HG03378 (cell line): ENCODE measurements at regions not wholly inside any gene's neighbourhood (a gene's known extent, or its start where the extent isn't known, plus 50 kb on each side); places are given as distances from the start of the nearest gene placed in this dataset.

Source experiments
- ATAC-seq: cut with Tn5 transposase; IDR thresholded peaks from one replicate; pipeline ENCODE4 v1.9.1; 2021; ENCODE audit warnings: mild to moderate bottlenecking, moderate library complexity; ENCODE audit not compliant: unreplicated experiment

DNA sequence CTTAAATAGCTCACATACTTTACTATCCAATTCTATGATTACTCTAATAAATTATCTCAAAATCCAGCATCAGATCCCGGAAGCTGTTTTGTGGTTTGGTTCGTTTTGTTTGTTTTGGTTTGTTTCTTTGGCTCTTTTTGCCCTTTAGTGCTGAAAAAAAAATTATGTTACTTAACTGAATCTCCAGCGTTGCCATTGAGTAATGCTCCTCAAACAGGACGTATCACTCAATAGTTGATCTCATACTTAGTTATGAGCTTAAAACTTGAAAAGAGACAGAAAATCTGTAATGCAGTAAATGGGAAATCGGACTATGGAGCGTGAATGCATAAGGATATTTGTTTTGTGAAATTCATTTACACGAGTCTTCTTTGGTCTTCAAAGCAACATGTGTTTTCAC is 533.8 kb upstream of the TMPRSS15 start:
- ATAC-seq: no peak

DNA sequence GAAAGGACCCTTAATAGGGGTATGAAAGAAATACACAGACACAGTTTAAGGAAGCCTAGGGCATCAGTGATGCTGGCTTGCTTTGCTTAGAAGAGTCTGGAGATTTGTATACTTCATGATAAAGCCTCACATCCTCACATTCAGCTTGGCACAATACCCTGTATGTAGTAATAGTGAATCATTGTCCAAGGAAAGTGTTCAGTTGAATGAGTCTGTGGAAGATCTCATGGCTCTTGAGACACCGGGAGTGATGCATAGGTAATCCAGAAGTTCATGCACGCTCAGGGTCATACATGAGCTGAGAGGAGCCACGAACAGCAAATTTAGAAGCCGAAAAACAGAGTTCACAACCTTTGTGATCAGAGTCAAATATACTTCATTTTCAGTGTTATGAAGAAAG is 537.2 kb upstream of the TMPRSS15 start:
- ATAC-seq: no peak

DNA sequence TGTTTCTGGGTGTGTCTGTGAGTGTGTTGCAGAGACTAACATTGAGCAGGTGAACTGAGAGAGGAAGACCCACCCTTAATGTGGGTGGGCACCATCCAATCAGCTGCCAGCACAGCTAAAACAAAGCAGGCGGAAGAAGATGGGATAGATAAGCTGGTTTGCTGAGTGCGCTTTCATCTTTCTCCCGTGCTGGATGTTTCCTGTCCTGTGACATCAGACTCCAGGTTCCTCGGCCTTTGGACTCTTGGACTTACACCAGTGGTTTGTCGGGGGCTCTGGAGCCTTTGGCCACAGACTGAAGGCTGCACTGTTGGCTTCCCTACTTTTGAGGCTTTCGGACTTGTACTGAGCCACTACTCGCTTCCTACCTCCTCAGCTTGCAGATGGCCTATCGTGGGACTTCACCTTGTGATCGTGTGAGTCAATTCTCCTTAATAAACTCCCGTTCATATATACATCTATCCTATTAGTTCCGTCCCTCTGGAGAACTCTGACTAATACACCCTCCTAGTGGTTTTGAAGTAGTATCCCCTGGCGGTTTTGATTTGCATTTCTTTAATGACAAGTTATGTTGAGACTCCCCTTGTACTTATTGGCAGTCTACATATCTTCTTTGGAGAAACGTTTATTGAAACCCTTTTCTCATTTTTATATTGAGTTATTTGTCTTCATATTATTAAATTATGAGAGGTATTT is 546.6 kb upstream of the TMPRSS15 start:
- ATAC-seq: no peak

DNA sequence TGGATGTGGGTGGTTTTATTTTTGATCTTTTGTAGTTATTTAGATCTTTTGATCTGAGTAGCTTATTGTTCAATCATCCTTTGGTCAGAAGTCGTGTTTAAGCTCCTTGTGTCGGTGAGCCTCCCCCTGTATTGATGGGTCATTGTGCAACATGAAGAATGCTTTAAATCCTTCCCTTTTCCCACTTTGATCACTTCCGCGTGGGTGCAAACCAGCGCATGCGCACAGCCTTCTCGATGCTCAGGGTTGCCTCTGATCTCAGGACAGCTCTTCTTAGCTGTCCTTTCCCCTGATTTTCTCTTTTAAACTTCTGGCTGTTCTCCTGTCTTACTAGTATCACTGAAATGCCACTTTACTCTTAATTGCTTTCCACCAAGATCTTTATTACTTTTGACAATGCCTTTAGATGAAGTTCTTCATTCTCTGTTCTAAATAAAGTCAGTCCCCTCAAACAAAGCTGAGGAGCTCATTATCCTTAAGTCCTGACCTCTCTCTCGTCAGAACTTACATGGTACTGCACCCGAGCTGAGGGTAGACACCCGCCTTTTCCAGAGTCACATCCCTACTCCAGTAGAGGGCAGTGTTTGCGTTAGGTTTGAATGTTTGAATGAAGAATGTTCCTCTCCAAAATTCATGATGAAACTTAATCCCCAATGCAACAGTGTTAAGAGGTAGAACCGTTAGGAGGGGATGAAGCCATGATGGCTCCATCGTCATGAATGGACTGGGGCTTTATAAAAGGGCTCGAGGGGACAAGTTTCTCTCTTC is 547.9 kb upstream of the TMPRSS15 start:
- ATAC-seq: no peak

DNA sequence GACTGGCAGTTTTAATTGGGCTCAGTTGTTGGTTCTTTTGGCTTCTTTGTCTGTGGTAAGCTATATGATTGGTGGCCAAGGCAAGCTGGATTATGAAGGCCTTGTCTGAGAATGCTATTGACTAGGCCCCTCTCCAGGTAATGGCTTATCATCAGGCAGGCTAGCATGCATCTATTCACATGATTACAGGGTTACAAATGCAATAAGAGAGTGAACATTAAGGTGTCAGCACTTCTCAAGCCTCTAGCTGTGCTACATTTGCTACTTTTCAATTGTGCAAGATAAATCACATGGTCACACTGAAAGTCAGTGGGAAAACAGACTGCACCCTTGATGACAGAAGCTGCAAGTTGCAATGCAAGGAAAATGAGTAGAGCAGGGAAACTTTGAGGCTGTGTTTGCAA is 550.9 kb upstream of the TMPRSS15 start:
- ATAC-seq: no peak

DNA sequence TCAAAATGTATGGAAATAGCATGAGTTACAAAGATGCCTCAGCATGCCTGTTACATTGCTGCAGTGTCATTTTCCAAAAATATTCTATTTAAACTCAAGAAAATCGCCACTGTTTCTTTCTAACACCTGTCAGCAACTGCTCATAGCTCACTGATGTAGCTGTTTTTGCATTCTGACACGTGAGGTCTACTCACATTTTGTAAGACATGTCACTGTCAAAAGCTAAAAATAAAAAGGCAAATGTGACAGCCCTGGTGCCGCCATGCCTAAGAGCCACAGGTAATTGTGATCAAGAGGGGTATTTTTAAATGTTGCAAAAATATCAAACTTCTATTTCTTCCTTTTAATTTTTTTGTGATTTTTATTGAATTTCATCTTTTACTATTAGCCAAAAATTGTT is 556.2 kb upstream of the TMPRSS15 start:
- no peak for ATAC-seq

DNA sequence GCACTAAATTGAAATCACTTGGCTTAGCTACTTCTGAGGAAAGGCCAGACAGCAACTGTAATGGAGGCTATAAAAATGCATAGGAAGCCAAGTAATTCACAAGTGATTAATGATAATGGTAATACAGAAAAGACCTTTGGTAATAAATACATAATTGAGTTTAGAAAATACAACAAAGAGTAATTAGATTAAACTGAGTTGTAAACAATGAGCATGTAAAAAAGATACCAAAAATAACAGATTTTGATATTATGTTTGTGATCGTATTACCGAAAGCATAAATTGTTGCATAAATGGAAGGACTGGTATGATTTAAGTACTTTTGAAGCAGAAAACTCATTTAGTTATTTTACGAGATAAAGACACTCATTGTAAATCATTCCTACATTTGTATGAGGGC is 556.7 kb upstream of the TMPRSS15 start:
- ATAC-seq: no peak

DNA sequence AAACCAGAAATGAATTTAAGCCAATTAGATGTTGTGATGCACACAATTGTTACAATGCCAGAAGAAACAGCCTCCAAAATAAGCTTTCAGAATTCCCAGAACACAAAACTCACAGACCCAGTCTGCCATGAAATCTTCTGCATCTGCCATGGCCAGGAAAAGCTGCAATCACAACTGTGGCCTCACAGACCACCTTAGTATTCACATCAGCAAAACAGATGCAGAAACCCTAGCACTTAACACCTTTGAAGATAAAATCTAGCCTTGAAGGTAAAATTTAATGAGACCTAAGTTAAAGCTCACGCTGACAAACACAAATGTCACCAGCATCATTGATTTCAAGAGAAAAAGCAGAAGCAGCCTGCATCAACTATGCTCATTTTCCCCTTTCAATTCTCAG is 566.8 kb upstream of the TMPRSS15 start:
- ATAC-seq: no peak

DNA sequence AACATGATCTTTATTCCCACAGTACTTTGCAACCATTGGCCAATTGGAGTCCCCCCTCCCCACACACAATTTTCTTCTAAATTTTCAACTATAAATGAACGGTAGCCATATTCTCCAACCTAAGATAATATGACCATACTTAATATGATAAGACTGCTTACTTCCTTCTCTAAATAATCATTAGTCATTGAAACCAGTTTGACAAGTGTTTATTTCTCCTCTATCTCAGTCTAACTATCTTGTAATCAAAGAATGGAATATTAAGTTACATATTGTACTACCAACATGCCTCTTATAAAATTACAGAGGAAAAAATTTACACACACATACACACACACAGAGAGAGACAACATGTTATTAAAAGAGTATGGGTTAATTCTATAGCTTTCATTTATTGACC is 567.4 kb upstream of the TMPRSS15 start:
- no peak for ATAC-seq

DNA sequence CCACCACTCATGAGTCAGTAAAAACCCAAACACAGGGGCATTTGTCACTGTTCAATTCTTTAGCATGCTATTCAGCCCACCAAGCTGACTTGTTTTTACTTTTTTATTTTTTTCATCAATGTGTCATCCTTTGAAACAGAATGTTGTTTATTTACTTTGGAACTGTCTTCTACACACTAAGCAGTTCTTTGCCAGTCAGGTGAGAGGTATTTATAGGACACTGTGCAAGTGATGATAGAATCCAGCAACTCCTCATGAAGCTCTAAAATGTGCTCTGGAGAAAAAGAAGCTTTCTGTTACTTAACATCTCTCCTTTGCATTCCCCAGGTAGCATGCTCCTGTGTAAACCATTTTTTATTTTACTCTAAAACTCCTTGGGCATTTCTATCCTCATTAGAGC is 582.0 kb upstream of the TMPRSS15 start:
- no peak for ATAC-seq

DNA sequence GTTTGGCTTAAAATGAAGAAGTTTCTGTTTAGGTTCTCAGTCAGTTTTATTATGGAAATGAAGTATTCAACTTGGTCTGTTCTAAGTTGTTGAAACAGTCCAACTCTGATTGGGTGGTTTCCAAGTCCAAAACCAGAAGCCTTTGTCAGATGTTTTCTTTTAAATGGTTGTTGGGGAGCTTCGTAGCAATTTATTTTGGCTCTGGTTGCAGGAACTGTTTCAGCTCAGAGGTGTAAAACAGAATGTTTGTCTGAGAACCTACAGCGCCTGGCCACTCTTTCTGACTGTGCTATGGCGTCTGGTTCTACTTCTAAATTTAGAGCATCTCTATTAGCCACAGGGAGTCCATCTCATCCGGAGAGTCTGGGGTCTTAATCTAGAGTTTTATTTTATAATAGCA is 582.6 kb upstream of the TMPRSS15 start:
- ATAC-seq: no peak

DNA sequence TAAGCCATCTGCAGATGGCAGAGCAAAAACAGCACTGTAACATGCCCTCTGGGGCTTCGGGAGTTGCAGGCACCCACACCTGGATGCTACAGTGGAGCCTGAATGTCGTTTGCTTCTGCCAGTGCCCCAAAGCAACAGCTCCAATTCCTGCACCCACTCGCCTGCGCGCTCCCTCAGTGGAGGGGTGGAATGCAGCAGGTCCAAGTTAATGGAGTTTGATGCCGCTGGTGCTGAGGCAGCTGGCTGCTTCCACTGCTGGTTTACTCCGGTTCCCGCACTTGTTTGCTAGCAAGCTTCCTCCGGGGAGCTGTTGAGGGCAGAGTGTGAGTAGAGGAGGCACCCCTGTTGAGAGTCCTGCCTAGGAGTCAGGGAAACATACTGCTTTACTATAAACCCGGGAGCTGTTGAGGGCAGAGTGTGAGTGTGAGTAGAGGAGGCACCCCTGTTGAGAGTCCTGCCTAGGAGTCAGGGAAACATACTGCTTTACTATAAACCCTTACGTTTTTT is 584.0 kb upstream of the TMPRSS15 start:
- ATAC-seq: no peak

DNA sequence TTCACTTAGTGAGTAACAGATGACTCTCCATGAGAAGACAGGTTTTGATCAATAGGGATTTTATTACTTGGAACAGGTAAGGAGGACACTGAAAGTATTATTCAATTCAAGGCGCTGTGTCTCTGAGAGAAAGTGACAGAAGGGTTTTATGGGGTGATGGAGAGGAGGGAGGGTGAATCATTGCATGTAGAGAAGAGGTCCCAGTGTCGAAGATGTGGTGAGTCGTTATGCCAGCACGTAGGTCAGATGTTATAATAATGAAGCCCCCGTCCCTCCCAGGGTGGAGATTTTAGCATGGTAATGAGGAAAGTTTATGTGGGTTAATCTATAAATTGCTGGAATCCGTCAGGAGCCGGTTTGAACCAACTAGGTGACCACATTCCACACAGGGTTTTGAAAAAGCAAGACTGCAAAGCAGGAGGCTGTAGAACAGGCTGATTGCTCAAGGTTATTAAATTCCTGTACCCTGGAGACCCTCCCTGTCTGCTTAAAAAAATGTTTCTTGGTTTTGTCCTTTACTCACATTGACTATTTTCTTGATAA is 586.4 kb upstream of the TMPRSS15 start:
- no peak for ATAC-seq

DNA sequence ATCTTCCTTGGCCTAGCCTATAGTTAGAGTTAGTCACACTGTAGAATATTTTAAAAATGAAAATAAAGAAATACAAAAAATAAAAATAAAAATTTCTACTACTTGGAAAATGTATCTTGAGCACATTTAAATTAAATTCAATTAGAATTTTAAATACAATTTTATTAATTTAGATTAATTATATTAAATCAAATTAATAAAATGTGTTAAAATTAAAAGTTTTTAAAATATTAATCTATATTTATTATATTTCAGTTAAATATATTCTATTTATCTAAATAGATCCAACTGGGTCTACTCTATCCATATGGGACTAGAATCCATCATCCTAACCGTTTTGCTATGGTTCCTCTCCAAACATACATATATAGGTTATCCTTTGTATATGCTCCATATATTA is 588.3 kb upstream of the TMPRSS15 start:
- ATAC-seq: no peak

DNA sequence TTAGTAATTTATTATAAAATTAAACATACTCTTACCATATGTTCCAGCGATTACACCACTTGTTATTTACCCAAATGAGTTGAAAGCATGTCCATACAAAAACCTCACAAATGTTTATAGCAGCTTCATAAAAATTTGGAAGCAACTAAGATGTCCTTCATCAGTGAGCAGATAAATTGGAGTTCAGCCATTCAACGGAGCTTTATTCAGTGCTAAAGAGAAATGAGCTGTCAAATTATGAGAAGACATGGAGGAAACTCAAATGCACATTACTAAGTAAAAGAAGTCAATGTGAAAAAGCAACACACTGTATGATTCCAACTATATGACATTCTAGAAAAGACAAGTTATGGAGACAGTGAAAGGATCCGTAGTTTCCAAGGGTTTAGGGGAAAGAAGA is 606.7 kb upstream of the TMPRSS15 start:
- ATAC-seq: no peak

DNA sequence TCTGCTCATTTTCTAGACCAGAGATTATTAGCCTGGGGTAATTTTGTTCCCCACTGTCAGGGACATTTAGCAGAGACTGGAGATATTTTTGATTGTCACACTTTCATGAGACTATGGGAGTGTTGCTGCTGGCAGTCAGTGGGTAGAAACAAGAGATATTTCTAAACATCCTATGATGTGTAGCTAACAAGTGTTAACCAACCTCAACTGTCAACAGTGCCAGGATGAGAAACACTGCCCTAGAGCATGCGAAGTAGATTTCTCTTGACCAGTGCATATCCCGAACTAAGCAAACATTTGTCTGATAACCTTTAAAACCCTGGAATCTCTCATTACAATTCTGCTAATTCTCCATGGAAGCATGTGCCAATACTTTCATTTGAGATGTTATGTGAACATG is 607.4 kb upstream of the TMPRSS15 start:
- no peak for ATAC-seq

DNA sequence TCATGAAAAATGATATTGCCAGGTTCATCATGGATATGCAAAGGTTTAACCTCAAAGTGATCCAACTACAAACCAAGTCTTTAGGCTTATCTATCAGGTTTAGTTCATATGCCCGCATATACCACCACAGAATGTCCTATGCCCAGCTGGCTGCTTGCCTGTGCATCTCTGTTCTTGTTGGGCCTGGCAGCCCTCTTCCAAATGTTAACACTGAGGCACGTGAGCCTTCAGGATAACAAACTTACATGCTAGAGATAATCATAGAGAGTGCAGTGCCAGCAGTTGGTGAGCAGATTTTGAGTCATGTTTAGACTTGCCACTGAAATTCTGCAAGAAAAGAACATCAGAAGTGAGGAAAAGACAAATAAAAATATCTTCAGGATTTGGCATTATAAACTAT is 607.9 kb upstream of the TMPRSS15 start:
- ATAC-seq: no peak

DNA sequence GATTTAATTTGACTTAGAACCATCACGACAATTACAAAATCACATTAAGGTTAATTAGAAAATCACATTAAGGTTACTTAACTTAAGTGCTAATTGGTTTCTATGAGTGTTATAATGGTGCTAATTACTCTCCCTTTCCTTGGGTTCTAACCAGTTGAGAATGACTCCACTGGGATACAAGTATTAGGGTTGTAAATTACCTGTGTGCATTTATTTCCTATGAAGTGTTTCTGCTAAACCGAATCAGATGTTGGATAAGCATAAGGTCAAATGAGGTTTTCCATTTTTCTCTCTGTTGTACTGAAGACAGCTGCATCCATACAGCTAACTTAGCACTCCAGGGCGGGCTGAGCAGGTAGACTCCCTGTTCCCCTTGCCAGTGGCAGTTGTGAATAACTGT is 610.3 kb upstream of the TMPRSS15 start:
- no peak for ATAC-seq

DNA sequence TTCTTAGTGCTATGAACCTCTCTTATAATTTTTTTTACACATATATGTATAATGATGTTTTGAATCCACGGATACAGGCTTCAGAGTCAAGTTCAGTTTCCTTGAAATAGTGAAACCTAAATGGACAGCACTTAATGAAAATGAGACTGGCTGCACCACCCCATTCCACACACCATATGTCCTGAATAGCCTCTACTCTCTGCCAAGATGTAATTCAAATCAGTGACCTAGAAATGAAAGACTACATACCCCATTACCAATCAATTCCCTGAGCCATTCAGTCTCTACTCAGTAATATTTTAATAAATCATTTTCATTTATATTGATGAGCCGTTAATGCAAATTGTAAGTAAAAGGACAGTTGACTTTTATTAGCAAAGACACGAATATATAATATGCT is 614.9 kb upstream of the TMPRSS15 start:
- ATAC-seq: no peak

DNA sequence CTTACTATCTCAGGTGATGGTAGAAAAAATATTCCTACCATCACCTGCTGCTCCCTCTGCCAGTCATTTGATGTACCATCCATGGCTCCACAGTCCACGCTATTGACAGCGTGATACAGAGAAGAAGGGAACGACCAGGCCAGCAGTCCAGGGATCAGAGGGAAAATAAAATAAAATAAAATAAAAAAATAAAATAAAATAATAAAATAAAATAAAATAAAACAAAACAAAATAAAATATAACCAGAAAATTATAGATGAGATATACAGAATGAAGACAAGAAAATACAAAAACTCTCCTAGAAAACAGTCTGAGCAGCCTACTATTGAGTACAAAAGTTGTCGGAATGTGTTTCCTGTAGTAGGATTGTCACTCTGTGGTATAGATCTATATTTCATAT is 619.4 kb upstream of the TMPRSS15 start:
- ATAC-seq: no peak

DNA sequence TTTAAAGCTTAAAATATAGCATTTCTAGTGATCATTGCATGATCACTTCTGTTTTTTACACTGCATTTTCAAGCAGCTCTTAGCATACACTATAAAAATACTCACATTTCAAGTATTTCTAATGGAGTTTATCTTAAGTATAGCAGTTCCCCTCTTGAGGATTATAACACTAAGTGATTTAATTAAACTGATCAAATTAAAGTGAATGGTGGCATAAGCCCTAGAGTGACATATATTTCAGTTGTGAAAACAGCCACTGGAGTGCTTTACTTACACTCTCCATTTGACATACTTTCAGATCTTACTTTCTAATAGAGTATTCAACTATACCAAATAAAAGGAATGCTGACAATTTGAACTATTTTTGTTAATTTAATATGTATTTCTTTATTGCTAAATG is 623.3 kb upstream of the TMPRSS15 start:
- no peak for ATAC-seq

DNA sequence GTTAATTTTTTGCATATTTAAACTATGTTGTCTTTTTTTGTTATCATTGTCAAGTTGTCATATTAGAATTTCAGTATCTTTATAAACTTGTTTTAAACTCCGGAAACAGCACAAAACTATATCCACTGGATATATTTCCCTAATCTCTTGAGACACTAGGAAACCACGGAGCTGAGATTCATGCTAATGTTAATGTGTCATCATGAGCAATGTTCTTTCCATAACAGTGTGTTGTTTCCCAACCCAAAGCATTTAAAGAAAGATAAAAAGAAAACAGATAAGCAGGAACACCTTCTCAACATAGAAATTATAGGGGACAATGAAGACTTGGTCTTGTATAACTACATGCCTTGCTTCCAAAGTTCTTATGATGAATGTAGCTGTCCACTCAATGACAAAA is 626.2 kb upstream of the TMPRSS15 start:
- ATAC-seq: no peak
